Urinary bladder (tissue), 3 donors: ENCODE measurements at regions not wholly inside any gene's neighbourhood (a gene's known extent, or its start where the extent isn't known, plus 50 kb on each side); places are given as distances from the start of the nearest gene placed in this dataset.

Experiments
- DNase-seq: peaks from one replicate; pipeline ENCODE4 v3.0.0-alpha.2; 2015; ENCODE audit errors: extremely low spot score
- H3K27ac ChIP-seq: one replicate; pipeline ENCODE4 v1.5.1; 2013; ENCODE audit warnings: low read depth, mild to moderate bottlenecking, moderate library complexity
- H3K36me3 ChIP-seq: one replicate; pipeline ENCODE4 v1.6.1; 2013; ENCODE audit warnings: mild to moderate bottlenecking, moderate library complexity; ENCODE audit not compliant: insufficient read depth
- H3K4me1 ChIP-seq: one replicate; pipeline ENCODE4 v1.6.1; 2013; ENCODE audit warnings: mild to moderate bottlenecking, moderate library complexity; ENCODE audit not compliant: insufficient read depth
- H3K4me3 ChIP-seq: one replicate; pipeline ENCODE4 v1.5.1; 2013; ENCODE audit warnings: low read depth, low read length
- WGBS: extraction: QIAGEN DNeasy Blood & Tissue Kit; methylation state at CpG from one replicate; pipeline ENCODE4 v1.1.7; 2013; 5-methylcytosine and 5-hydroxymethylcytosine counted together
- donor health status: healthy with polysubstance abuse.
- donor health status: healthy.

DNA sequence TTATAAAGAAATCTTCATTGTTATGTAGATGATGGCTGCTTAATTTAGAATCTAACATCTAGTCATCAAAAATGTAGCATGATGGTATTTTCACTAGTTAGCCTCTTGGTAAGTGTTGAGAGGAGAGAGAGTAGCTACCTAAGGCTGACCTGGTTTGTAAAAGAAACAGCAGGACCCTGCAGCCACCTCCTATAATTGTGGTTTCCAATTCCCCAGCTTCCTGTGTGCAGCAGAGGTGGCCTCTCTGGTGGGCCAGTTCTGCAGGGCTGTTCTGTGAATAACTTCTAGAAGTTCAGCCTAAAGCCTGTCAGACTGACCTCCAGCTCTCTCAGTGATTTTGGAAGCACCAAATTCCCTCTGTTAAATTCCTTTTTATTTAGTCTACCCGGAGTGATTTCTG, 246.4 kb upstream of the LRRC7 start:
- no peak overlapping the region for H3K4me3 ChIP-seq
- no peaks in the 10 kb centered on the region for H3K4me1 ChIP-seq
- H3K36me3 ChIP-seq = no peaks in the 10 kb centered on the region
- 51% methylated on average over 1 of the region's 1 CpG for WGBS
- no peak overlapping the region for H3K27ac ChIP-seq
- no peak for DNase-seq

- 84% methylated on average over 5 of the region's 5 CpGs for WGBS
- H3K36me3 ChIP-seq = no peaks in the 10 kb centered on the region
- H3K4me1 ChIP-seq = no peaks in the 10 kb centered on the region
- H3K4me3 ChIP-seq = no peak overlapping the region
- no peak overlapping the region for H3K27ac ChIP-seq
- no peak for DNase-seq
These were observed 239.5 kb upstream of the LRRC7 start for GRCh38 chr1:69328186-69328585.

DNA sequence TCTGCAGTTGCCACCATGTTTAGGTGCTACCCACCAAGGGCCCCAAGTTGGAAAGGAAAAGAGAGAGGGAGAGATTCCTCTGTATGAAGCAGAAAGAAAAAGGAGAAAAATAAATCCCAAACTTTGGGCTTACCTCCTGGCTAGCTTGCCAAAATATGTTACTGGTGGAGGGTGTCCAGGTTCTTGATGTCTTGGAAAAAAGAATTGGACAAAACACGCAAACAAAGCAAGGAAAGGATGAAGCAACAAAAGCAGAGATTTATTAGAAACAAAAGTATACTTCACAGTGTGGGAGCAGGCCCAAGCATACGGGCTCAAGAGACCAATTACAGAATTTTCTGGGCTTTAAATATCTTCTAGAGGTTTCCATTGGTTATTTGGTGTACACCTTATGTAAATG, 204.5 kb upstream of the LRRC7 start:
- no peaks in the 10 kb centered on the region for H3K4me1 ChIP-seq
- H3K36me3 ChIP-seq = no peaks in the 10 kb centered on the region
- no peak for DNase-seq
- no peak overlapping the region for H3K27ac ChIP-seq
- 78% methylated on average over 2 of the region's 2 CpGs for WGBS
- H3K4me3 ChIP-seq = no peak overlapping the region

DNA sequence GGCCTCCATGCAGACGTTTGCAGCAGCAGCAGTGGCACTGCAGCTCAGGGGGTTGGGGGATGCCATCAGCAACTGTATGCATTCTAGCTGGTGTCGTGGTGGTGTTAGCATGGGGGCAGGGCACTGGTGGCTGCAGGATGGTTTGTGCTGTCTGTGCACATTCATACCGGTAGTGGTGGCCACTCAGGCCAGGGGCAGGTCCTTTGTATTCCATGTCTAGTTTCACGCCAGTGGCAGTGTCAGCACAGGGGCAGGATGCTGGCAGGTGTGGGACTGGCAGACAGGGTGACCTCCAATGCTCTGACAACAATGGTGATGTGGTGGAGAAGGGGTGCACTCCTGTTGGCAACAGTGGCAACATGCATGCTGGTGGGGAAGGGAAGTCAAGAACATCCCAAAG, 194.2 kb upstream of the LRRC7 start:
- DNase-seq = no peak
- Histone ChIP-seq H3K4me1 (no peaks in the 10 kb centered on the region), H3K27ac (no peak overlapping the region), H3K36me3 (no peaks in the 10 kb centered on the region), H3K4me3 (no peak overlapping the region)
- 91% methylated on average over 4 of the region's 4 CpGs for WGBS

- no peak for DNase-seq
These were observed 191.3 kb upstream of the LRRC7 start for GRCh38 chr1:69376408-69376807.

GRCh38 chr1:69377507-69377906, 190.2 kb upstream of the LRRC7 start:
- WGBS = 71% methylated on average over 2 of the region's 2 CpGs
- Histone ChIP-seq H3K4me3 (no peak overlapping the region), H3K4me1 (no peaks in the 10 kb centered on the region), H3K27ac (no peak overlapping the region), H3K36me3 (no peaks in the 10 kb centered on the region)
- no peak for DNase-seq

More at GRCh38 chr1:69376408-69376807, 191.3 kb upstream of the LRRC7 start:
- Histone ChIP-seq H3K36me3 (no peaks in the 10 kb centered on the region), H3K27ac (no peak overlapping the region), H3K4me3 (no peak overlapping the region), H3K4me1 (no peaks in the 10 kb centered on the region)
- 92% methylated on average over 1 of the region's 1 CpG for WGBS

DNA sequence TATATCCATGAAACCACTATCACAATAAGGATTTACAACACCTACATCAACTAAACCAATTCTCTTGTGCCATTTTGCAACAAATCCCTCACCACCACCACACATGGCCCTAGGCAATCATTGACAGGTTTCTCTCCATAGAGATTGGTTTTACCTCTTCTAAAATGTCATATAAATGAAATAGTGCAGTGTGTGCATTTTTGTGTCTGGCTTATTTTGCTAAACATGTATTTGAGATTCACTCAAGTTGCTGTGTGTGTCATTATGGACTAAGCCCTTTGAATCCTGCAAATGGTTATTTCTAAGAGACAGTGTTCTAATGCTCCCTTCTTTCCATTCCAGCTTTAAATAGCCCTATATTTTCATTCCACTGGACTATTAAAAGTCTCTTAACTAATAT, 179.7 kb upstream of the LRRC7 start:
- H3K27ac ChIP-seq = no peak overlapping the region
- DNase-seq = no peak
- no peak overlapping the region for H3K4me3 ChIP-seq
- H3K4me1 ChIP-seq = no peaks in the 10 kb centered on the region
- no peaks in the 10 kb centered on the region for H3K36me3 ChIP-seq

GRCh38 chr1:69400128-69400527, 167.6 kb upstream of the LRRC7 start:
- Histone ChIP-seq H3K4me3 (no peak overlapping the region), H3K36me3 (no peaks in the 10 kb centered on the region), H3K27ac (no peak overlapping the region), H3K4me1 (no peaks in the 10 kb centered on the region)
- WGBS = 83% methylated on average over 1 of the region's 1 CpG
- no peak for DNase-seq

- DNase-seq = no peak
- 97% methylated on average over 3 of the region's 3 CpGs for WGBS
- H3K4me1 ChIP-seq = no peaks in the 10 kb centered on the region
- H3K27ac ChIP-seq = no peak overlapping the region
- H3K36me3 ChIP-seq = no peaks in the 10 kb centered on the region
- no peak overlapping the region for H3K4me3 ChIP-seq
These were observed 165.8 kb upstream of the LRRC7 start for GRCh38 chr1:69401879-69402278.

- Histone ChIP-seq H3K36me3 (no peaks in the 10 kb centered on the region), H3K4me3 (no peak overlapping the region), H3K27ac (no peak overlapping the region), H3K4me1 (no peaks in the 10 kb centered on the region)
- WGBS = 89% methylated on average over 3 of the region's 3 CpGs
- DNase-seq = no peak
These were observed 163.9 kb upstream of the LRRC7 start for GRCh38 chr1:69403756-69404320.

GRCh38 chr1:69404486-69404885, 163.2 kb upstream of the LRRC7 start:
- Histone ChIP-seq H3K27ac (no peak overlapping the region), H3K36me3 (no peaks in the 10 kb centered on the region), H3K4me1 (no peaks in the 10 kb centered on the region), H3K4me3 (no peak overlapping the region)
- WGBS = 63% methylated on average over 1 of the region's 1 CpG
- DNase-seq = no peak

DNA sequence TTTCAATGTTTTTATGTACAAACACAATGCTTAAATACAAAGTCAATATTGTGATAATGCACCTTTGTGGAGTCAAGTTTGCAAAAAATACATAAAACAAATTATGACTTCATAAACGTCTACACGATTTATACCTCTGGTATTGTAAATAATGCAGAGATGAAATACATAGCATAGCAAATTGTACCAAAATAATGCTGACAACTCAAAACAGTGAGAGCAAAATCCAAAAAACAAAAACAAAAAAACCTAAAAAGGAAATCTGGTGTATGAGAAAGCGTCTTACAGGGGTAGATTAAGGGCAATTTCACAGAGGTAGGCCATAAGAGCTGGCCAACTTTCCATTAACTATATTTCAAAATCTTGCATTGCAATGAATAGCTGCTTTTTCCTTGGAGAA, 161.5 kb upstream of the LRRC7 start:
- no peaks in the 10 kb centered on the region for H3K4me1 ChIP-seq
- no peaks in the 10 kb centered on the region for H3K36me3 ChIP-seq
- H3K27ac ChIP-seq = no peak overlapping the region
- WGBS = 86% methylated on average over 3 of the region's 3 CpGs
- no peak overlapping the region for H3K4me3 ChIP-seq
- no peak for DNase-seq

- H3K4me3 ChIP-seq = no peak overlapping the region
- no peaks in the 10 kb centered on the region for H3K36me3 ChIP-seq
- WGBS = 91% methylated on average over 3 of the region's 3 CpGs
- DNase-seq = no peak
- H3K4me1 ChIP-seq = no peaks in the 10 kb centered on the region
- H3K27ac ChIP-seq = no peak overlapping the region
These were observed 157.8 kb upstream of the LRRC7 start for GRCh38 chr1:69409731-69410456.

- no peak overlapping the region for H3K27ac ChIP-seq
- H3K36me3 ChIP-seq = no peaks in the 10 kb centered on the region
- 91% methylated on average over 3 of the region's 3 CpGs for WGBS
- no peaks in the 10 kb centered on the region for H3K4me1 ChIP-seq
- no peak overlapping the region for H3K4me3 ChIP-seq
- no peak for DNase-seq
These were observed 157.3 kb upstream of the LRRC7 start for GRCh38 chr1:69410457-69410850.
